Colonic mucosa (tissue), 4 donors: ENCODE measurements at regions not wholly inside any gene's neighbourhood (a gene's known extent, or its start where the extent isn't known, plus 50 kb on each side); places are given as distances from the start of the nearest gene placed in this dataset.
"Not testable (repeated sequence)": the region's sequence is repeated elsewhere in the genome, so short reads cannot be mapped to it uniquely, and the experiment has no call there.

Experiments
- DNase-seq: peaks from one replicate; pipeline ENCODE4 v3.0.0-alpha.2; 2020
- H3K27ac ChIP-seq: fragments of 200-600 bp; one replicate; pipeline ENCODE4 v1.8.0; 2021
- H3K27me3 ChIP-seq: fragments of 200-600 bp; one replicate; pipeline ENCODE4 v1.8.0; 2021
- H3K36me3 ChIP-seq: fragments of 200-600 bp; one replicate; pipeline ENCODE4 v1.8.0; 2021
- H3K4me1 ChIP-seq: fragments of 200-600 bp; one replicate; pipeline ENCODE4 v1.8.0; 2021; ENCODE audit warnings: mild to moderate bottlenecking
- H3K4me3 ChIP-seq: fragments of 200-600 bp; one replicate; pipeline ENCODE4 v1.8.0; 2021
- H3K9ac ChIP-seq, 2 donors: one replicate each; pipeline ENCODE4 v1.7.0; 2013; ENCODE audit warnings: control low read depth in 2 of 2, low read depth in 2 of 2, low read length in 2 of 2
- H3K9me3 ChIP-seq: fragments of 200-600 bp; one replicate; pipeline ENCODE4 v1.8.0; 2021
- CTCF ChIP-seq: fragments of 200-600 bp; IDR thresholded peaks from one replicate; pipeline ENCODE4 v1.8.0; 2022; ENCODE audit warnings: antibody characterized with exemption, mild to moderate bottlenecking
- intact Hi-C: fragments of 100-400 bp; cut with DNase I; formaldehyde crosslinking; loops from one replicate; pipeline ENCODE4 v1.14.1; 2022
- donor health status: healthy.
- donor health status: DM: no; HTN: no; CAD: no.
- donor health status: DM: no; HTN: no; CAD: no.

DNA sequence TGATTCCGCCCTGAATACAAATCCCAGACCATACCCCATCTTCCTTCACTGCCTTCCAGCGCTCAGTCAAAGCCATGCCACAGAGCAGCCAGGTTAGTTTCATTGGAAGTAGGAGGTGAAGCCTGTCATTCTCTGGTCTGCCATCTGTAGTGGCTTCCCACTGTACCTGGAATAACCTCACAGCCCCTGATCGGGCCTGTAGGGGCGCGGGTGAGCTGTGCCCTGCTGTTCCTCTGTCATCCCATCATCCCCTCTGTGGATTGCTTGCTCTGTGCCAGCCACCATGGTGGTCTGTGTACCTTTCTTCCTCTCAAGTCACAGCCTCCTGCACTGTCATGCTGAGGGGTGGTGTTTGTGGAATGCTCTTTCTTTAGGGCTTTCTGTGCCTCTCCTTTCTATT is 155.1 kb downstream of the ZNF22 start:
- intact Hi-C loops, result no loop called here
- Histone ChIP-seq H3K9ac (no peak overlapping the region), H3K9me3 (no peaks in the 10 kb centered on the region), H3K27ac (no peak overlapping the region), H3K4me3 (no peak overlapping the region), H3K36me3 (no peaks in the 10 kb centered on the region), H3K4me1 (no peaks in the 10 kb centered on the region), H3K27me3 (no peaks in the 10 kb centered on the region)
- TF ChIP-seq CTCF, result no peak
- no peak for DNase-seq

DNA sequence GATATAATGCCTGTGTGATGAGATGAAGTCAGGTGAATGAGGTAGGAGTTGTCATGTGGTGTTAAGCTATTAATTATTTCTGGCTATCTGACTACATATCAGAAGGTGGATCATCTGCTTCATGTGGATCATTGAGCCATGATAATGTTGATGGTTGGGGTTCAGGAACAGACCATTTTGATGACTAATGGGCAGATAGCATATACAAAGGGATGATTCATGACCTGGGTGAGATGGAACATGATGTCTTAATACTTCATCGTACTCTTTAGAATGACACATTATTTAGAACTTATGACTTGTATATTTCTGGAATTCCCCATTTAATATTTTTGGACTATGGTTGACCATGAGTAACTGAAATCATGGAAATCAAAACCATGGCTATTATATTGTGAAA is 155.1 kb downstream of the OR13A1 start:
- intact Hi-C loops, result no loop called here
- H3K27ac ChIP-seq, result no peak overlapping the region
- no peaks in the 10 kb centered on the region for H3K27me3 ChIP-seq
- no peak for DNase-seq
- H3K9ac ChIP-seq, result no peak overlapping the region
- H3K9me3 ChIP-seq, result no peaks in the 10 kb centered on the region
- H3K4me3 ChIP-seq, result no peak overlapping the region
- no peaks in the 10 kb centered on the region for H3K4me1 ChIP-seq
- no peaks in the 10 kb centered on the region for H3K36me3 ChIP-seq
- TF ChIP-seq CTCF, result no peak

- DNase-seq, result no peak
- Histone ChIP-seq H3K4me3 (no peak overlapping the region), H3K4me1 (no peaks in the 10 kb centered on the region), H3K9ac (no peak overlapping the region), H3K36me3 (no peaks in the 10 kb centered on the region), H3K27ac (no peak overlapping the region), H3K9me3 (no peaks in the 10 kb centered on the region), H3K27me3 (no peaks in the 10 kb centered on the region)
- intact Hi-C loops, result no loop called here
- no peak for TF ChIP-seq CTCF
These were observed 152.0 kb downstream of the OR13A1 start for GRCh38 chr10:45163315-45163975.

DNA sequence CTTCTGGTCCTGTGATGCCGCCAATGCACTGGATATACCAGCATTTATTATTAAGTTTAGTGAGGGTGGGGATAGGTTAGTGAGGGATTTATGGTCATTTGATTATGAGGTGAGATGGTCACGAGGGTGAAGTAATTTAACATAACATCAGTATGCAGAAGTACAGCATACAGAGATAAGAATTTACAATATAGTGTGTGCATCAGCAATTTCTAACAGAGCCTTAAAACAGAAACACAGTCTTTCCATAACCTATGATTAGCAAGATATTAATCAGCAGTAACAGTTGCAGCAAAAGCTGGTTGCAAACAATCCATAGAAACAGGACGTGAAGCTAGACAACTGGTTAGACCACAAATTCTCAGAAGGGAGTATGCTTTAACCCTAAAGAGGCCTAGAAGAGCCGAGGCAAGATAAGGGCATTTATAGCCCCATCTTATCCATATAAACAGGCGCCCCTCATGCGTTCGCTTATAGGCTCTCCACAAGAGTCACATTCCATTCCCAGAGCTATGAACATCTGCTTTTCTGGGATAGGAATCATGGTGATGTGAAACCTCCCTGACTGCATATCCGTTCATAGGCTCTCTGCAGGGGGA is 139.8 kb downstream of the OR13A1 start:
- H3K4me1 ChIP-seq, DNase-seq, H3K4me3 ChIP-seq, H3K36me3 ChIP-seq, intact Hi-C loops, H3K27me3 ChIP-seq, H3K9ac ChIP-seq, H3K27ac ChIP-seq, H3K9me3 ChIP-seq: not testable (repeated sequence)

DNA sequence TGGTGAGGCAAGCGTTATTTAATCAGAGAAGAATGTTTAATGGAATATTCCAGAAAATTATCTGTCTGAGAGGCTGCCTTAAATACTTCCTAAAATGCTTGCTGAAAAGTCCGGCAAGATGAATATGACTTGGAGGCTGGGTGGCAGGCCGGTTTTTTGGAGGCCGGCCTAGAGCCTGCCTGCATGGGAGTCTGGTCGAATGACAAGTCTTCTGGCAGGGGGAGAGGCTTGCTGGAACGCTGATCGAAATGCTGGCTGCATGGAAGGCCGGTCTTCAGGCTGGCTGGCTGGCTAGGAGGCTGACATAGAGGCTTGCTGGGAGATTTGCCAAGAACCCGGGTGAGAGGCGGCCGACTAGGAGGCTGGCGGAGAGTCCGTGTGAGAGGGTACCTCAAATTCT is 135.7 kb downstream of the OR13A1 start:
- intact Hi-C loops, result no loop called here
- H3K4me3 ChIP-seq, result no peak overlapping the region
- no peak for TF ChIP-seq CTCF
- no peak for DNase-seq
- no peaks in the 10 kb centered on the region for H3K27me3 ChIP-seq
- H3K9ac ChIP-seq, result no peak overlapping the region
- no peaks in the 10 kb centered on the region for H3K4me1 ChIP-seq
- no peak overlapping the region for H3K27ac ChIP-seq
- H3K9me3 ChIP-seq, result no peaks in the 10 kb centered on the region
- no peaks in the 10 kb centered on the region for H3K36me3 ChIP-seq

GRCh38 chr10:45180507-45180906 is 134.9 kb downstream of the OR13A1 start:
- no peak for TF ChIP-seq CTCF
- no peak for DNase-seq
- Histone ChIP-seq H3K4me1 (no peaks in the 10 kb centered on the region), H3K9ac (no peak overlapping the region), H3K4me3 (no peak overlapping the region), H3K27me3 (no peaks in the 10 kb centered on the region), H3K9me3 (no peaks in the 10 kb centered on the region), H3K27ac (no peak overlapping the region), H3K36me3 (no peaks in the 10 kb centered on the region)
- intact Hi-C loops, result no loop called here
